ENCODE measurements at regions not wholly inside any gene's neighbourhood (a gene's known extent, or its start where the extent isn't known, plus 50 kb on each side); places are given as distances from the start of the nearest gene placed in this dataset.
"Not testable (repeated sequence)": the region's sequence is repeated elsewhere in the genome, so short reads cannot be mapped to it uniquely, and the experiment has no call there.

DNA sequence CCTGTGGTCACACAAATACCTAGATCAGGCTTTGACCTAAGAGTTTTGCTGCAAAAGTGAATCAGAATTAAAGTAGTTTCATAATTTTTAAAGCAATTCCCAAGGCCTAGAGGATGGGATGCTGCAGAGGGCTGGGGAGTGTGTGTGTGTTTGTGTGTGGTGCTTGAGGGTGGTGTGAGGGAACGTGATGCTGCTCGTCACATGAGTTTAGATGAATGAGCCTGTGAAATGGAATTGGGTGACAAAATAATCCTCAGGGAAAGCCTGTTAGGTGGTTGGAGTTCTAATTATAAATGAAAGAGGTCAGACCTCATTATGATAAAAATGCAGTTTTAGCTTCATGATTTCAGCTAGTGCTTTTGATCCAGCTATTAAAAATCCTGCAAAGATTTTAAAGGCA, 87.5 kb upstream of the TMEM170B start:
- no peak for DNase-seq

DNA sequence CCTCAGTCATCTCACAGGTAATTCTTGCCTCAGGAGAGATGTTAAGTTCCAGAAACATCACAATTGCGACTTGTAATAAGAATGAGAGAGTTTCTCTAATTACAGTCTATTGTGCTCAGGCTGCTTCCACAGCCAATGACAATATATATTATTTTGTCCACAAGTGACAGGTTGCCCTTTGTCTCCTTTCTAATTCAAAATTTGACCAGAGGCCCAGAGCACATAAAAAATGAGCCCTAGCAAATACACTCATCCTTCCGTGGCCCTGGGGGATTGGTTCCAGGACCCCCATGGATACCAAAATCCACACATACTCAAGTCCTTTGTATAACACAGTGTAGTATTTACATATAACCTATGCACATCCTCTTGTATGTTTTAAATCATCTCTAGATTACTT, 88.1 kb upstream of the TMEM170B start:
- DNase-seq, result no peak

DNA sequence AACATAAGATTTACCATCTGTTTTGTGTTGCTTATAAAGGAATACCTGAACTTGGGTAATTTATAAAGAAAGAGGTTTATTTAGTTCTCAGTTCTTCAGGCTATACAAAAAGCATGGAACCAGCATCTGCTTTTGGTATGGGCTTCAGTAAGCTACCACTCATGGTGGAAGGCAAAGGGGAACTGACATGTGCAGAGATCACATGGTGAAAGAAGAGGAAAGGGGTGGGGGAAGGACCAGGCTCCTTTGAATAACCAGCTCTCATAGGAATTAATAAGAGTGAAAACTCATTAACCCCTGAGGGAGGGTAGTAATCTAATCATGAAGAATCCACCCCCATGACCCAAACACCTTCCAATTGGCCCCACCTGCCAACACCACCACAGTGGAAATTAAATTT, 89.5 kb upstream of the TMEM170B start:
- no peak for DNase-seq

DNA sequence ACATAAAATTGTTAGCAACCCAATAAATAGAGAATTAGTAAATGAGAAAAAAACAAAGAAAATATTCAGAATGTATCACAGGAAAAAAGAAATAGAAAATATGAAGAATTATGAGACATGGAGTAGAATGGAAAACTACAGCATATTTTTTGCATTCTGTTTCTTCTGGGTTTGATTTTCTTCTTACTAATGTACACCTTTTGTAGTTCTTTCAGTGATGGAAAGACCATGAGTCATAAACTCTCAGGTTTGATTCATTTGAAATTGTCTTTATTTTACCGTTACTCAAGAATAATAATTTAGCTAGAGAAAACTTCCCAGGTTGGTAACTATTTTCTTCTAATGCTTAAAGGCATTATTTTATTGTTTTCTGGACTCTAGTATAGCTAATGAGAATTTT, 90.3 kb upstream of the TMEM170B start:
- DNase-seq, result no peak

DNA sequence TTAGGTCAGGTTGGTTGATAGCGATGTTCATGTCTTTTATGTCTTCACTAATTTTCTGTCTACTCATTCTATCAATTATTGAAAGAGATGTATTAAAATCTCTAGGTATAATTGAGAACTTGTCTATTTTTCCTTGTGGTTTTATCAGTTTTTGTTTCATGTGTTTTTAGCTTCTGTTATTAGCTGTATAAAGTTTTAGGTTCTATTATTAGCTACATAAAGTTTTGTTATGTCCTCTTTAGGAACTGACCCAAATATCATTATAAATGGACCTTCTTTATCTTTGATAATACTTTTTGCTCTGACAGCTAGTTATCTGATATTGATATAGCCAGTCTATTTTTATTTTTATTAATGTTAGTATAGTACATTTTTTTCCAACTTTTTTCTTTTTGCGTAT, 92.4 kb upstream of the TMEM170B start:
- DNase-seq, result no peak

DNA sequence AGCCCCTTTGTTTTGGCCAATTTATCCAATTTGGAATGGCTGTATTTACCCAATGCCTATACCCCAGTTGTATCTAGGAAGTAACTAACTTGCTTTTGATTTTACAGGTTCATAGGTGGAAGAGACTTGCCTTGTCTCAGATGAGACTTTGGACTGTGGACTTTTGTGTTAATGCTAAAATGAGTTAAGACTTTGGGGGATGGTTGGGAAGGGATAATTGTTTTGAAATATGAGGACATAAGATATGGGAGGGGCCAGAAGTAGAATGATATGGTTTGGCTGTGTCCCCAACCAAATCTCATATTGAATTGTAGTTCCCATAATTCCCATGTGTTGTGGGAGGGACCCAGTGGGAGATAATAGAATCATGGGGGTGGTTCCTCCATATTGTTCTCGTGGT, 94.4 kb upstream of the TMEM170B start:
- DNase-seq, result not testable (repeated sequence)

DNA sequence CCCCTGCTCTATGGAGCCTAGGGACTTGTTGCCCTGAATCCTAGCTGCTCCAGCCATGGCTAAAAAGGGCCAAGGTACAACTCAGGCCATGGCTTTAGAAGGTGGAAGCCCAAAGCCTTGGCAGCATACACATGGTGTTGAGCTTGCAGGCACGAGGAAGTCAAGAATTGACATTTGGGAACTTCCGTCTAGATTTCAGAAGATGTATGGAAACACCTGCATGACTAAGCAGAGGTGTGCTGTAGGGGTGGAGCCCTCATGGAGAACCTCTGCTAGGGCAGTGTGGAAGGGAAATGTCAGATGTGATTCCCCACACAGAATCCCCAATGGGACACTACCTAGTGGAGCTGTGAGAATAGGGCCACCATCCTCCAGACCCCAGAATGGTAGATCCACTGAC, 95.1 kb upstream of the TMEM170B start:
- no peak for DNase-seq

DNA sequence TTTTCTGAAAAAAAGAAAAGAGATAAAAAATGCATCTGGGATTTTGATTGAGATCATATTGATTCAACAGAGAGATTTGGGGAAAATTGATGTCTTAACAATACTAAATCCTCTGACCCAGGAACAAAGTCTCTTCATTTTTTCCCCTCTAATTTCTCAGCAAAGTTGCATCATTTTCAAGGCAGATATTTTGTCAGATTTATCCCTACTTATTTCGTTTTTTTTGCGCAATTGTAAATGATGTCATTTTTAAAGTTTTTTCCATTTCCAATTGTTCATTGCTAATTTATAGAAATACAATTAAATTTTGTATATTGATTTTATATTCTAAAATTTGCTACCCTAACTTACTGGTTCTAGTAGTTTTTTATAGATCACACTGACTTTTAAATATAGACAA, 97.7 kb upstream of the TMEM170B start:
- DNase-seq, result no peak

DNA sequence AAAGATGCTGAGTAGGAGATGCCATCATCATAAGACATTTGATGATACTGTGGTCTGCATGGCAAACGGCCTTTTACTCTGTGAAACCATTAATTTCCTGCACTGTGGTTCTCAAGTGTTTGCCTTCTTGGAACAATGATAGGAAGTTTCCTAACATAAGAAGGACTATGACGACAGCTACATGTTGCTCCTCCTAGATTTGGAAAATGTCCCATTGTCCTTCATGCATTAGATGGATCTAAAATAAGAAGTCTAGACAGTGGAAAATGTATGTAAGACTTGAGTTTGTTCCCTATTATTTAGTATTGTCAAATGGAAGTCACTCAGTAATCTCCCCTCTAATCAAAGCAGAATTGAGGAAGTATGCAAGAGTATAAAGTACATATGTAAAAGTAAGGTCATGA, 98.5 kb upstream of the TMEM170B start:
- DNase-seq, result no peak

DNA sequence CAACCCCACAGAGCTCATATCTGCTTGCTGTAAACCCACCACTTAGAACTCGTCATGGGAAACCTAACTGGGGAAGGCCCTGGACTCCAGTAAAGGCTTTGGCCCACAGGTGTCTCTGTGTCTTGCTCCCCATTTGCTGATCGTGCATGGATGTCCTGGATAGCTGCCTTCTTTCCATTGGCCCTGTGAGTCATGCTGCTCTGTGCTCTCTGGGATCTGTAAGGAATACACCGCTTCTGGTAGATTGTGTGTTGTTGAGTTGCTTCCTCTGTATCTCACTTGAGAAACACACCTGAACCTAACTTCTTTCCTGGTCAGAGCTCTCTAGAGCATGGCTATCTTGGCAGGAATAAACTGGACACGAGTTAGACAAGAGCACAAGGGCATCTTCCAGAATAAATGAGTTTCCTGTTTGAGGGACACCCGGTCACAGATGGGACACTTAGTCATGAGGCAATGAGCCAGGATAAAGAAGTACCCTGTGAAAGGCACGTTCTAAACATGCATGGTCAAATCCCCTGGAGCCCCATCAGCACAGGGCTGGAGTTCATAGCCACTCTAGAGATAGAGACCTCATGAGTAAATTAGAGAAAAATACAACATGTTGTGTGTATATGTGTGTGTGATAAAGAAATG, 99.6 kb upstream of the TMEM170B start:
- no peak for DNase-seq

DNA sequence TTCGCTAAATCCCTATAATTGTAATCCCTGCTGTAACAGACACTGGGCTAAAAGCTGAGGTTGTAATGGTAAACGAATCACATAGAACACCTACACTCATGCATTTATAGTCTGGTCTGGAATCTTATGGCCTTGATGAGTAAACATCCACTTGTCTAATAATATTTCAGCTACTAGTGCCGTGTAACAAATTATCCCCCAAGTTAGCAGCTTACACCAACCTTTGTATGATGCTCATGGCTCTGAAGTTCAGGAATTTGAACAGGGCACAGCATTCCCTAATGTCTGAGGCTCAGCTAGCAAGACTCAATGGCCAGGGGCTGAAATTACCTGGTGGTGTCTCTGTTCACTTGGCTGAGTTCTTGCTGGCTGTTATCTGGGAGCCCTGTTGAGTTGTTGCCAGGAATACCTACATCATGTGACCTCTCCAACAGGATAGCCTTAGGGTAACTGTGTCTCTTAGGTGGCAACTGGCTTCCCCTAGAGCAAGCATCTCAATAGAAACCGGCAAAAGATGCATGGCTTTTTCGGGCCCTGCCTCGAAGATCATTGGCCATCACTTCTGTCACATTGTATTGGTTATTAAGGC, 100.9 kb upstream of the TMEM170B start:
- no peak for DNase-seq

DNA sequence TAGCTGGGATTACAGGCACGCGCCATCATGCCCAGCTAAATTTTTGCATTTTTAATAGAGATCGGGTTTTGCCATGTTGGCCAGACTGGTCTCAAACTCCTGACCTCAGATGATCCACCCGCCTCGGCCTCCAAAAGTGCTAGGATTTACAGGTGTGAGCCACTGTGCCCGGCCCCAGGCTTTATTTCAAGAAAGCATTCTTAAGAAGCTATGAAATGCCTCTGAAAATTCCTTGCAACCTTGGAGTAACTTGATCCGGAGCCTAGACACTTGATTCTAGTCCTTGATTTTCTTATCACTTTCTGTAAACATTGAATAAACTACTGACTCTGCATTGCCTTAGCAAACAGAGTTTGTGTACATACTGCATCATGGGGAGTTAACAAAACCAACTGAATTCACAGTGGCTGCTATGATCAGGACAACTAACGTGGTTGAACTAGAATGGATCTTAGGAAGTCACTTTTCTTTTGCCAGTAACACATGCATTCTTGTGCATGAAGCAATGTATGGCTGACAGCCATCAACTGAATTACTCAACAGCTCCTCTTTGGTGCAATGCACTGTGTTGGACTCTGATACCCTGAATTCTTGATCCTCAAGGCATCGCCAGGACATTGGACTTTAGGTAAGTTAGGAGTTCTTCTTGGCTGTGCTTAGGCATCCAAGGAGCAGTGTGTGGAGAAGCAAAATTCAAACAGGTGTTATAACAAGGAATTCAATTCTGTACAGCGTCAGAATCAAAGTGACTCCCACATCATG, 102.8 kb upstream of the TMEM170B start:
- DNase-seq, result no peak

DNA sequence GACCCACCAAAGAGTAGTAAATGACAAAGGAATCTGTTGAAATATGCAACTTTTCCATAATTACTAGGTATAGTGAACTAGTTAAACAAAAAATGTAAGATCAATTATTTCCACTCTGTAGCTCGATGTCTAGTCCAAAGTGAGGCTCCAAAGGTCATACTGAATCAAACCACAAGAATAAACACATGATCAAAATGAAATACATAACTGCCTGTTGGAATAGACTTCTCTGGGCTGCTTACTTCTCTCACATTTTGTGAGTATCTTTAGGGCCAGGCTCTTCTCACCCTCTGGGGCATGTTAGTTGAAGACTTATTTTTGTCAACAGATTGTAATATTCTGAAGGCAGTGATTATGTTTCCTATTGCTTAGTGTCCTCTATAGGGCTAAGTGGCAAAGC, 103.7 kb upstream of the TMEM170B start:
- DNase-seq, result no peak

DNA sequence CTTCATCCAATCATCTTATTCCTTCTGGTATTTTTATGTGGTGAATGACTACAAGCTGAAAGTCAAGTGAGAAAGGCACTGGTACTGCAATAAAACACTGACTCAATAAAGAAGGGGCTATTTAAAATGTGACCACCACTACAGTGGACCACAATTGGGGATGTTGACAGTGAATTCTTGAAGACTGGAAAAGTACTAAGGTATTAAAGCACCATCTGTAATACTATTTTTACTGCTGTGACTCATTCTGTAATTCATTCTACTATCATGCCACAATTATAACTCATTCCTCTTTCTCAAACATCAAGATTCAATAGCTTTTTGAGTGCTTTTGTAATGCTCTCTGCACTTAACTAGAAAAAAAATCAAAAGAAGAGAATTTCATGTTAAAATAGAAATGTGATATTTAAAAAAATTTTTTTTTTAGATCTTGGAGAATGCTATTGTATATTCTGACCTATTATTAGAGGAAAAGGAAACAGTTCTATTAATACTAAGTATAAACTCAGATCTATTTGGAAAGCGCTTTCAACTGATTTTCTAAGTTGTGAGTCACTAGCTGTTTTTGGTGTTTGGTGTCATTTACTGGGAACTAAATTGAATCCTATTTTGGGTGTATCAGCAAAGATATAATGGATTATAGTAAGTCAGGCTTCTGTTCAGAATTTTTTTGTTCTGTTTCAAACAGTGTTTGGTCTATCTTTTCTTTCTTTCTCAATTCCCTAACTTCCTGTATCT, 104.7 kb upstream of the TMEM170B start:
- no peak for DNase-seq

DNA sequence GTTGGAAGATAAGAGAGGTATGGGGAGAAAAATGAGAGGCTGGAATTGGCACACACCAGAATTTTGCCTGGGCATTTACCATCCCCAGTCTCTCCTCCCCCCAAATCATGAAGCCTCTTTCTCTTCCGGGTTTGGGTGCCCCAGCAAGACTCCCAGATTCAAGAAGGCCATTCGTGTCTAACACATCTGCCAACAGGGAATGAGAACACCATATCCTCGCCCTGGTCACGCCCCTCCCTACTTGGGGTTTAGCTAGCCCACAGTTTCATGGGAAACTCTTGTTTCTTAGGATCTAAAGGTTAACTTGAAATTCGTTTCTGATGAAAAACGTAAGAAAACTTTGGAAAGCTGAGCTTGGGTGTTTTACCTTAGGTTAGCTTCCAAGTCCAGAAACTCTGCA, 105.5 kb upstream of the TMEM170B start:
- no peak for DNase-seq

DNA sequence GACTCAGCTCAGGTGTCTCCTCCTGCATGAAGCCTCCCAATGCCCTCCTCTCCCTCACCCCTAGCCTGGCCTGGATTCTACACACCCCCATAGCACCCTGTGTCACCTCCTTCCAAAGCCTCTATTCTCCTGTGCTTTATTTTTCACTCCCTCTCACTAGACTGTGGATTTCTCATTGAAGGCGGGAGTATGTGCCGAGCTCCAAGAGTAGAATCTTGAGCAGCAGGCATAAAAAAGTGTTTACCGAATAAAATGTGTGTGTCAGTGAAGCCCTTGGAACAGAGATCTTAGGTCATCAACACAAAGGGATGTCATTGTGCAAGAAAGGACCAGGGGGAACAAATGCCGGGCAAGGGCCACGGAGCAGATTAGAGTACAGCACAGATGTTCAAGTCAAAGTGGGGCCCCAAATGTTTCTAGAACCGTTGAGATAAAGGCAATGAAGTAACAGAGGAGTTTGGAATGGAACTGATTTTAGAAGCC, 106.1 kb upstream of the TMEM170B start:
- no peak for DNase-seq

DNA sequence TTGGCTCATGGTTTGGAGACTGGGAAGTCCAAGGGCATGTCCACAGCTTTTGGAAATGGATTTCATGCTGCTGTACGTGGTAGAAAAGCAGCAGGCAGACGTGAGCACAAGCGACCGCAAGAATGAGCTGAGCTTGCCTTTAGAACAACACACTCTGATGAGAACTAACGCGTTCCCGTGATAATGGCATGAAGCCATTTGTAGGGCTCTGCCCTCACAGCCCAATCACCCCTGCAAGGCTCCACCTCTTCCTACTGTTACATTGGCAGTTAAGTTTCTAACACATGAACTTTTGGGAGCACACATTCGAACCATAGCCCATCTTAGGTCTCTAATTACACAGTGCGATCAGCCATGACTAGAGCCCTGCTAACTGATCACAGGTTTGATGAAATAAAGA, 107.5 kb upstream of the TMEM170B start:
- DNase-seq, result no peak

DNA sequence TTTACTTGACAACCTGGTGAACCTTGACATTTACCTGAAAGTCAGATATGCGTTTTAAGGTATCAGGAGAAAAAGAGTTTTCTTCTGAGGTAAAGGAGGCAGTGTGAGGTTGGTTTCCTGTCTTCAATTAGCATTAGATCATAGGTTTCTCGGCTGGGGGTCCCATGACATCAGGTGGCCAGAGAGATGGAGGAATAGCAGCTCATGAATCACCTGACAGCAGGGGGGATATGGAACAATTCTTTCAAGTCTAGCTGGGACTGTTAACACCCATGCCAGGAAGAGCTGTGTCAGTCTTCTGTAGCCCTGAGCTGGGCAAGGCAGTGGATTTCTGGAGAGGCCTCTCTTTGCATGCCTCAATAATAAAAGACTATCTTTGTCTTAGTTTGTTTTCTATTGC, 108.0 kb upstream of the TMEM170B start:
- no peak for DNase-seq

DNA sequence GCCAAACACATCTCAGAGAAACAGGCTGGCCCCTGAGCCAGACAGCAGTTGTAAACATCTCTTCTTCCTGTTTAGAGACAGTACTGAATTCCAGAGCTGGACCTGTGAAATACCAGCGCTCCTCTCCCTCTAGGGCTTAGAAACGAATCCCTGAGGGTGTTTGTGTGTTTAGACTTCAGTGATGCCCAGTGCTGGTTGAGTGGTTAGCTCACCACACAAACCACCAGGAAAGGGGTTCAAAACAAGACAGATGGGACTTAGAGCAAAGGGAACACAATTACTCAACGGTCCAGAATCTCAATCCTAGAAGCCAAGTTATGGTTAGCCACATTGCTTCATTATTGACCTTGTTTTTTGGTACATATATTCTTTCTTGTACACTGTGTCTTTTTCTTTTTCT, 108.7 kb upstream of the TMEM170B start:
- no peak for DNase-seq

DNA sequence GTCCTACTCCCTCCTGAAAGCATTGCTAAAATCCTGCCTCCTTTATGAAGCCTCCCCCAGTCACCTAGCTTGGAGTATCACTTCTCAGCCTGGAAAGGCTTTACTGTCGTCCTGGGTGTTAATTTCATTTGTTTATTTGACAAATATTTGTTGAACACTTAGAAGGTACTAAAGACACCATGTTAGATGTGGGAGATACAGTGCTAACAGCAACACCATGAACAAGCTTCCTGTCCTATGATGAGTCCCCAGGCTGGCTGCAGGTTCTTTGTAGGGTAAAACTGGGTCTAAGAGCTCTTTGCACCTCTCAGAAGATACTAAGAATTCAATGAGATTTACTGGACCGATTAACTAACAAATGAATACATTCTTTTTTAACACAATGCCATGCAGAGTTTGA, 109.2 kb upstream of the TMEM170B start:
- no peak for DNase-seq

DNA sequence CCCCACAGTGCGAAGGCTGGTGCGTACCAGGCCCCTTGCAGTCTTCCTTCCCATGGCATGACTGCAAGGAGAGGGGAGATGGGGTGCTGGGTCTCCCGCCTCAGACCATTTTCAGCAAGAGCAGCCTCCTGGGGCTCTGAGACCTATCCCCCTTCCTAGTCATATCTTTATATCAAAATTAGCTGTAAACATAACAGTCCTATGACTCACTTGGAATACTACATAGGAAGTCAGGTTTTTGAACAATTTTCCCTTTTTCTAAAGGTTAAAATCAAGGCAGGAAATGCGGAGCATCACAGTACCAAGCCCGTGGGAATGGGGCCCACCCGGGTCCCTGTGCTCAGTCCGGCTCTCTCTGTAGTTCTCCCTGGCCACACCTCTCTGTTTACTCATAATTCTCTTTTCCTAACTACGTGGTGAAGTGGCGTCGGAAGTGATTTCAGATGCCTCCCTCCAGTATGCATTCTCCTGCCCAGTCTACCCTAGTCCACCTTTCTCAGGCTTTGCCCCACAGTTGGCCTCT, 109.8 kb upstream of the TMEM170B start:
- no peak for DNase-seq

DNA sequence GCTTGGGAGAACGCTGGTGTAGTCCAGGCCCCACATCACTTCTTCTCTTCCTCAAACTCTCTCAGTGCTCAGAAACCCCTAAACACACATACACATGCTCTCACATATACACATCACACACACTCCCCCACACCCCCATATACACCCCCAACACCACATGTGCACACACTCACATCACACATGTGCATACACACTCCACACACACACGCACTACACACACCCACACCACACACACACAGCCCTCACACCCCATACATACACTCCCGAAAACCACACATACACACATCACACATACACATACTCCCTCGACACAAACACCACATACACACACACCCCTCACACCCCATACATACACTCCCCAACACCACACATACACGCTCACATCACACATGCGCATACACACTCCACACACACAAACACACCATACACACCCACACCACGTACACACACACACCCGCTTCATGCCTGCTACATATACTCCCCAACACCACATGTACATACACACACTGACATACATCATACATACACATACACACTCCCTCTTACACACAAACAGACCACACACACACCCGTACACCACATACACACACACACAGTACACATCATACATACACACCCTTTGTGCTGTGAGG, 110.3 kb upstream of the TMEM170B start:
- DNase-seq, result no peak

DNA sequence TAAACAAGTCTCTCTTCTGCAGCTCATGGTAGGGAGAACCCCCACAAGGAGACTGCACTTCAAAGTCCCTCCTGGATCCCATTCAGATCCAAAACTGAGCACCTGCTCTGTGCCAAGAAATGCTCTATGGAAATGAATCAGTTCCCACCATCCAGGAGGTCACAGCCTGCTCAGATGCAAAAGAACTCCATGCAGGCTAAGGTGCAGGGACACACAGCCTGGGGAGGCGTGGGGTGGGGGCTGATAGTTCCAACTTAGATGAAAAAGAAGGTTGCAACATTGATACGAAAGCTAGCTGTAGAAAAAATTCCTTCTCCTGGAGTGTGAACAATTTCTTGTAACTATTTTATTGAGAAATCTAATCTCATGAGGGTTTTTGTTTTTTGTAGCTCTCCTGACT, 111.0 kb upstream of the TMEM170B start:
- no peak for DNase-seq

All from NK-92 treated with Interleukin-12 subunit alpha and Interleukin-12 subunit beta, amount 100 ng/mL, for 24 hours (cell line).